Erythroblast (primary cell): ENCODE measurements at regions not wholly inside any gene's neighbourhood (a gene's known extent, or its start where the extent isn't known, plus 50 kb on each side); places are given as distances from the start of the nearest gene placed in this dataset.

Source experiments
- GATA1 ChIP-seq: IDR thresholded peaks from 2 replicates; pipeline ENCODE4 v1.6.1; 2011; ENCODE audit warnings: low read depth, mild to moderate bottlenecking, control low read depth, low read length, moderate library complexity
- POLR2A ChIP-seq: IDR thresholded peaks from 2 replicates; pipeline ENCODE4 v1.6.1; 2011; ENCODE audit warnings: mild to moderate bottlenecking, low read length

DNA sequence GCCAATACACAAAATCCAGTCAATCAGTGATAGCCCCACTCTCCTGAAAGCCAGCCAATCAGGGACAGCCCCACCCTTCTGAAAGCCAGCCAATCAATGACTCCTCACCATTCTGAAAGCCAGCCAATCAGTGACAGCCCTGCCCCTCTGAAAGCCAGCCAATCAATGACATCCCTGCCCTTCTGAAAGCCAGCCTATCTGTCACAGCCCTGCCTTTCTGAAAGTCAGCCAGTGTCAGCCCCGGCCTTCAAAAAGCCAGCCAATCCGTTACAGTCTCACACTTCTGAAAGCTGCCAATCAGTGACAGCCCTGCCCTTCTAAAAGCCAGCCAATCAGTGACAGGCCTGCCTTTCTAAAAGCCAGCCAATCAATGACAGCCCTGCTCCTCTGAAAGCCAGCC lies 95.9 kb upstream of the HDAC4 start:
- TF ChIP-seq POLR2A (no peak), GATA1 (no peak)
